GM10248 (cell line): ENCODE measurements at regions not wholly inside any gene's neighbourhood (a gene's known extent, or its start where the extent isn't known, plus 50 kb on each side); places are given as distances from the start of the nearest gene placed in this dataset.

Experiments used
- CTCF ChIA-PET: fragments of 300-600 bp; sonication (Branson Sonifier 250); formaldehyde crosslinking; extraction: SDS; loops from one replicate; lab custom pipeline; 2021; ENCODE audit warnings: antibody characterized with exemption; lab: Yijun Ruan, JAX
- POLR2A ChIA-PET: fragments of 350-650 bp; sonication (Branson Sonifier 250); formaldehyde crosslinking; extraction: SDS; loops from one replicate; lab custom pipeline; 2020; ENCODE audit warnings: antibody characterized with exemption; lab: Yijun Ruan, JAX
- DNase-seq: peaks from one replicate; pipeline ENCODE4 v3.0.0; 2012; ENCODE audit errors: extremely low spot score
- CTCF ChIP-seq: IDR thresholded peaks from 2 replicates; pipeline ENCODE4 v1.5.1; 2012; ENCODE audit warnings: mild to moderate bottlenecking, low read depth; ENCODE audit errors: extremely low read depth, missing control alignments, control extremely low read depth

GRCh38 chr6:40933864-40934263, 105.2 kb downstream of the UNC5CL start:
- ChIA-PET CTCF (interaction anchor here (1.9 kb wide), 1 partner anchor 22 kb away, joined by 4 read pairs; no protein-coding TSS in a partner anchor), POLR2A (no interaction called here)
- no peak for DNase-seq
- no peak for TF ChIP-seq CTCF

GRCh38 chr6:40932953-40933352, 106.1 kb downstream of the UNC5CL start:
- POLR2A ChIA-PET, result no interaction called here
- no peak for DNase-seq
- CTCF ChIA-PET, result interaction anchor here (1.2 to 1.9 kb wide), 2 partner anchors 15 to 21 kb away, joined by 3 to 4 read pairs; no protein-coding TSS in a partner anchor
- no peak for TF ChIP-seq CTCF

GRCh38 chr6:40932366-40932765, 106.7 kb downstream of the UNC5CL start:
- no peak for DNase-seq
- ChIA-PET POLR2A (no interaction called here), CTCF (interaction anchor here (1.2 kb wide), 1 partner anchor 15 kb away, joined by 3 read pairs; no protein-coding TSS in a partner anchor)
- TF ChIP-seq CTCF, result no peak

GRCh38 chr6:40931931-40932330, 107.1 kb downstream of the UNC5CL start:
- ChIA-PET POLR2A (no interaction called here), CTCF (interaction anchor here (1.2 kb wide), 1 partner anchor 14 kb away, joined by 3 read pairs; no protein-coding TSS in a partner anchor)
- DNase-seq, result no peak
- no peak for TF ChIP-seq CTCF

GRCh38 chr6:40930555-40930954, 108.5 kb downstream of the UNC5CL start:
- ChIA-PET POLR2A (no interaction called here), CTCF (interaction anchor here (0.8 kb wide), 1 partner anchor 14 kb away, joined by 3 read pairs; no protein-coding TSS in a partner anchor)
- no peak for DNase-seq
- TF ChIP-seq CTCF, result no peak

GRCh38 chr6:40930045-40930444, 109.0 kb downstream of the UNC5CL start:
- ChIA-PET POLR2A (no interaction called here), CTCF (interaction anchor here (0.8 kb wide), 1 partner anchor 14 kb away, joined by 3 read pairs; no protein-coding TSS in a partner anchor)
- no peak for DNase-seq
- TF ChIP-seq CTCF, result no peak
